Urinary bladder (tissue), 3 donors: ENCODE measurements at regions not wholly inside any gene's neighbourhood (a gene's known extent, or its start where the extent isn't known, plus 50 kb on each side); places are given as distances from the start of the nearest gene placed in this dataset.
"Not testable (repeated sequence)": the region's sequence is repeated elsewhere in the genome, so short reads cannot be mapped to it uniquely, and the experiment has no call there.

Source experiments
- DNase-seq: peaks from one replicate; pipeline ENCODE4 v3.0.0-alpha.2; 2015; ENCODE audit errors: extremely low spot score
- H3K27ac ChIP-seq: one replicate; pipeline ENCODE4 v1.5.1; 2013; ENCODE audit warnings: low read depth, mild to moderate bottlenecking, moderate library complexity
- H3K36me3 ChIP-seq: one replicate; pipeline ENCODE4 v1.6.1; 2013; ENCODE audit warnings: mild to moderate bottlenecking, moderate library complexity; ENCODE audit not compliant: insufficient read depth
- H3K4me1 ChIP-seq: one replicate; pipeline ENCODE4 v1.6.1; 2013; ENCODE audit warnings: mild to moderate bottlenecking, moderate library complexity; ENCODE audit not compliant: insufficient read depth
- H3K4me3 ChIP-seq: one replicate; pipeline ENCODE4 v1.5.1; 2013; ENCODE audit warnings: low read depth, low read length
- WGBS: extraction: QIAGEN DNeasy Blood & Tissue Kit; methylation state at CpG from one replicate; pipeline ENCODE4 v1.1.7; 2013; 5-methylcytosine and 5-hydroxymethylcytosine counted together
- donor health status: healthy with polysubstance abuse.
- donor health status: healthy.

GRCh38 chr21:25531538-25532250 is 75.6 kb downstream of the MRPL39 start:
- DNase-seq, H3K27ac ChIP-seq, H3K4me3 ChIP-seq, H3K4me1 ChIP-seq, H3K36me3 ChIP-seq: not testable (repeated sequence)
- WGBS, result 90% methylated on average over 12 of the region's 12 CpGs

- no peak for DNase-seq
- 66% methylated on average over 2 of the region's 2 CpGs for WGBS
- no peak overlapping the region for H3K4me3 ChIP-seq
Measured at GRCh38 chr21:25528515-25528914, 78.8 kb downstream of the MRPL39 start.

GRCh38 chr21:25518491-25518911 is 88.8 kb downstream of the MRPL39 start:
- H3K27ac ChIP-seq, result no peak overlapping the region
- H3K36me3 ChIP-seq, result no peaks in the 10 kb centered on the region
- no peaks in the 10 kb centered on the region for H3K4me1 ChIP-seq
- 80% methylated on average over 3 of the region's 3 CpGs for WGBS
- no peak overlapping the region for H3K4me3 ChIP-seq
- DNase-seq, result no peak

More at GRCh38 chr21:25528515-25528914, 78.8 kb downstream of the MRPL39 start:
- Histone ChIP-seq H3K4me1 (no peaks in the 10 kb centered on the region), H3K36me3 (no peaks in the 10 kb centered on the region), H3K27ac (no peak overlapping the region)

GRCh38 chr21:25515484-25516405 is 91.5 kb downstream of the MRPL39 start:
- Histone ChIP-seq H3K4me3 (no peak overlapping the region), H3K36me3 (no peaks in the 10 kb centered on the region), H3K4me1 (no peaks in the 10 kb centered on the region), H3K27ac (no peak overlapping the region)
- WGBS, result 81% methylated on average over 3 of the region's 3 CpGs
- DNase-seq, result no peak

GRCh38 chr21:25513810-25514209 is 93.5 kb downstream of the MRPL39 start:
- 85% methylated on average over 5 of the region's 5 CpGs for WGBS
- Histone ChIP-seq H3K4me3 (no peak overlapping the region), H3K36me3 (no peaks in the 10 kb centered on the region), H3K27ac (no peak overlapping the region), H3K4me1 (no peaks in the 10 kb centered on the region)
- no peak for DNase-seq

- Histone ChIP-seq H3K4me3 (no peak overlapping the region), H3K27ac (no peak overlapping the region), H3K36me3 (no peaks in the 10 kb centered on the region), H3K4me1 (no peaks in the 10 kb centered on the region)
- 79% methylated on average over 7 of the region's 7 CpGs for WGBS
- DNase-seq, result no peak
Measured at GRCh38 chr21:25512095-25513081, 94.9 kb downstream of the MRPL39 start.

GRCh38 chr21:25509862-25510261 is 97.4 kb downstream of the MRPL39 start:
- Histone ChIP-seq H3K36me3 (no peaks in the 10 kb centered on the region), H3K27ac (no peak overlapping the region), H3K4me1 (no peaks in the 10 kb centered on the region), H3K4me3 (no peak overlapping the region)
- WGBS, result 39% methylated on average over 2 of the region's 2 CpGs
- no peak for DNase-seq

GRCh38 chr21:25508364-25508763 is 98.9 kb downstream of the MRPL39 start:
- no peaks in the 10 kb centered on the region for H3K4me1 ChIP-seq
- WGBS, result 54% methylated on average over 3 of the region's 3 CpGs
- no peak for DNase-seq
- no peak overlapping the region for H3K4me3 ChIP-seq
- no peaks in the 10 kb centered on the region for H3K36me3 ChIP-seq
- no peak overlapping the region for H3K27ac ChIP-seq

- H3K4me1 ChIP-seq, result no peaks in the 10 kb centered on the region
- H3K4me3 ChIP-seq, result no peak overlapping the region
- H3K27ac ChIP-seq, result no peak overlapping the region
- no peaks in the 10 kb centered on the region for H3K36me3 ChIP-seq
- DNase-seq, result no peak
Measured at GRCh38 chr21:25507522-25507921, 99.8 kb downstream of the MRPL39 start.

GRCh38 chr21:25506887-25507286 is 100.4 kb downstream of the MRPL39 start:
- H3K4me3 ChIP-seq, result no peak overlapping the region
- DNase-seq, result no peak
- 75% methylated on average over 6 of the region's 6 CpGs for WGBS
- no peaks in the 10 kb centered on the region for H3K36me3 ChIP-seq
- no peak overlapping the region for H3K27ac ChIP-seq
- no peaks in the 10 kb centered on the region for H3K4me1 ChIP-seq

GRCh38 chr21:25506261-25506660 is 101.0 kb downstream of the MRPL39 start:
- no peaks in the 10 kb centered on the region for H3K4me1 ChIP-seq
- H3K27ac ChIP-seq, result no peak overlapping the region
- WGBS, result 75% methylated on average over 2 of the region's 2 CpGs
- DNase-seq, result no peak
- H3K4me3 ChIP-seq, result no peak overlapping the region
- no peaks in the 10 kb centered on the region for H3K36me3 ChIP-seq

- no peaks in the 10 kb centered on the region for H3K4me1 ChIP-seq
- no peaks in the 10 kb centered on the region for H3K36me3 ChIP-seq
- DNase-seq, result no peak
- H3K4me3 ChIP-seq, result no peak overlapping the region
- no peak overlapping the region for H3K27ac ChIP-seq
- WGBS, result 91% methylated on average over 1 of the region's 1 CpG
Measured at GRCh38 chr21:25503981-25504380, 103.3 kb downstream of the MRPL39 start.

- Histone ChIP-seq H3K4me1 (no peaks in the 10 kb centered on the region), H3K36me3 (no peaks in the 10 kb centered on the region), H3K27ac (no peak overlapping the region), H3K4me3 (no peak overlapping the region)
- no peak for DNase-seq
- WGBS, result 42% methylated on average over 1 of the region's 1 CpG
Measured at GRCh38 chr21:25501996-25502665, 105.2 kb downstream of the MRPL39 start.
